ENCODE measurements at regions not wholly inside any gene's neighbourhood (a gene's known extent, or its start where the extent isn't known, plus 50 kb on each side); places are given as distances from the start of the nearest gene placed in this dataset.

DNA sequence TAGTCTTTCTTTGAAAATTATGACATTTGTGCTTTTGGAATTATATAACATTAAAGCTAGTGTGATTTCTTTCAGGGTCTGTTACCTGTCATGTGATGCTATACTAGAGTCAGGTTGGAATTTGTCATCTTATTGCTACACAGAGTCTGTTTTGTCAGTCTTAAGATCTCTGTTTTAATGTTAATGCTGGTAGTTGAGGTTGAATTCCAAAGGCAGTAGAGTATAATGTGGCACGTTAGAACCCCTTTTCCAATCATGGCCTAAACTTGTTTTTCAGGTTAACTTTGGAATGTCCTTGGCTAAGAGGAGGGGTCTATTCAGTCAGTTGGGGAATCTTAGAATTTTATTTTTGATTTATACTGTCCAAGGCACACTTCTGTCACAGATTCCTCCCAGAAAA lies 258.5 kb downstream of the PABPC4L start:
- Histone ChIP-seq H3K27me3 (ENCODE audit: control insufficient read depth in 4 of 4, insufficient read depth in 4 of 4, low read length in 3 of 4) (peaks cover 0 to 4% (median 0%) of the 10 kb centered on the region in 4 donors), H3K9ac (ENCODE audit: low read depth in 1 of 2, low read length in 2 of 2) (no peak overlapping the region), H3K4me1 (ENCODE audit: control insufficient read depth in 4 of 4, insufficient read depth in 4 of 4, low read length in 3 of 4) (no peaks in the 10 kb centered on the region), H3K27ac (ENCODE audit: low read depth in 1 of 2, low read length in 2 of 2) (no peak overlapping the region), H3K36me3 (ENCODE audit: control insufficient read depth in 4 of 4, insufficient read depth in 3 of 4, low read depth in 1 of 4, low read length in 3 of 4) (no peaks in the 10 kb centered on the region), H3K9me3 (ENCODE audit: control insufficient read depth in 4 of 4, low read length in 3 of 4) (no peaks in the 10 kb centered on the region), H3K4me3 (ENCODE audit: low read depth in 1 of 3, low read length in 3 of 3) (no peak overlapping the region)
- DNase-seq (ENCODE audit: low spot score), result no peak
- TF ChIP-seq, protein P1, sequence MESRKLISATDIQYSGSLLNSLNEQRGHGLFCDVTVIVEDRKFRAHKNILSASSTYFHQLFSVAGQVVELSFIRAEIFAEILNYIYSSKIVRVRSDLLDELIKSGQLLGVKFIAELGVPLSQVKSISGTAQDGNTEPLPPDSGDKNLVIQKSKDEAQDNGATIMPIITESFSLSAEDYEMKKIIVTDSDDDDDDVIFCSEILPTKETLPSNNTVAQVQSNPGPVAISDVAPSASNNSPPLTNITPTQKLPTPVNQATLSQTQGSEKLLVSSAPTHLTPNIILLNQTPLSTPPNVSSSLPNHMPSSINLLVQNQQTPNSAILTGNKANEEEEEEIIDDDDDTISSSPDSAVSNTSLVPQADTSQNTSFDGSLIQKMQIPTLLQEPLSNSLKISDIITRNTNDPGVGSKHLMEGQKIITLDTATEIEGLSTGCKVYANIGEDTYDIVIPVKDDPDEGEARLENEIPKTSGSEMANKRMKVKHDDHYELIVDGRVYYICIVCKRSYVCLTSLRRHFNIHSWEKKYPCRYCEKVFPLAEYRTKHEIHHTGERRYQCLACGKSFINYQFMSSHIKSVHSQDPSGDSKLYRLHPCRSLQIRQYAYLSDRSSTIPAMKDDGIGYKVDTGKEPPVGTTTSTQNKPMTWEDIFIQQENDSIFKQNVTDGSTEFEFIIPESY (IDR thresholded peaks at IDR 0.05), result no peak
- TF ChIP-seq HNF4A (conservative IDR thresholded peaks at IDR 0.05) (no peak), YY1 (IDR thresholded peaks at IDR 0.05) (no peak), NR2F2 (IDR thresholded peaks at IDR 0.05) (no peak), JUND (IDR thresholded peaks at IDR 0.05) (no peak), FOXA2 (IDR thresholded peaks at IDR 0.05) (no peak), TAF1 (conservative IDR thresholded peaks at IDR 0.05) (no peak), RXRA (IDR thresholded peaks at IDR 0.05) (no peak), FOXA1 (IDR thresholded peaks at IDR 0.05) (no peak), HNF4G (IDR thresholded peaks at IDR 0.05) (no peak), RAD21 (IDR thresholded peaks at IDR 0.05) (no peak), EGR1 (IDR thresholded peaks at IDR 0.05; ENCODE audit: low read depth in 2 of 2) (no peak), SP1 (IDR thresholded peaks at IDR 0.05) (no peak), GABPA (IDR thresholded peaks at IDR 0.05 in 1 of 2, conservative IDR thresholded peaks at IDR 0.05 in 1 of 2) (no peak)
- TF ChIP-seq, protein P2, sequence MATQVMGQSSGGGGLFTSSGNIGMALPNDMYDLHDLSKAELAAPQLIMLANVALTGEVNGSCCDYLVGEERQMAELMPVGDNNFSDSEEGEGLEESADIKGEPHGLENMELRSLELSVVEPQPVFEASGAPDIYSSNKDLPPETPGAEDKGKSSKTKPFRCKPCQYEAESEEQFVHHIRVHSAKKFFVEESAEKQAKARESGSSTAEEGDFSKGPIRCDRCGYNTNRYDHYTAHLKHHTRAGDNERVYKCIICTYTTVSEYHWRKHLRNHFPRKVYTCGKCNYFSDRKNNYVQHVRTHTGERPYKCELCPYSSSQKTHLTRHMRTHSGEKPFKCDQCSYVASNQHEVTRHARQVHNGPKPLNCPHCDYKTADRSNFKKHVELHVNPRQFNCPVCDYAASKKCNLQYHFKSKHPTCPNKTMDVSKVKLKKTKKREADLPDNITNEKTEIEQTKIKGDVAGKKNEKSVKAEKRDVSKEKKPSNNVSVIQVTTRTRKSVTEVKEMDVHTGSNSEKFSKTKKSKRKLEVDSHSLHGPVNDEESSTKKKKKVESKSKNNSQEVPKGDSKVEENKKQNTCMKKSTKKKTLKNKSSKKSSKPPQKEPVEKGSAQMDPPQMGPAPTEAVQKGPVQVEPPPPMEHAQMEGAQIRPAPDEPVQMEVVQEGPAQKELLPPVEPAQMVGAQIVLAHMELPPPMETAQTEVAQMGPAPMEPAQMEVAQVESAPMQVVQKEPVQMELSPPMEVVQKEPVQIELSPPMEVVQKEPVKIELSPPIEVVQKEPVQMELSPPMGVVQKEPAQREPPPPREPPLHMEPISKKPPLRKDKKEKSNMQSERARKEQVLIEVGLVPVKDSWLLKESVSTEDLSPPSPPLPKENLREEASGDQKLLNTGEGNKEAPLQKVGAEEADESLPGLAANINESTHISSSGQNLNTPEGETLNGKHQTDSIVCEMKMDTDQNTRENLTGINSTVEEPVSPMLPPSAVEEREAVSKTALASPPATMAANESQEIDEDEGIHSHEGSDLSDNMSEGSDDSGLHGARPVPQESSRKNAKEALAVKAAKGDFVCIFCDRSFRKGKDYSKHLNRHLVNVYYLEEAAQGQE (IDR thresholded peaks at IDR 0.05), result no peak
- TF ChIP-seq, protein P3, sequence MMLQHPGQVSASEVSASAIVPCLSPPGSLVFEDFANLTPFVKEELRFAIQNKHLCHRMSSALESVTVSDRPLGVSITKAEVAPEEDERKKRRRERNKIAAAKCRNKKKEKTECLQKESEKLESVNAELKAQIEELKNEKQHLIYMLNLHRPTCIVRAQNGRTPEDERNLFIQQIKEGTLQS (IDR thresholded peaks at IDR 0.05), result no peak
- TF ChIP-seq, protein P4, sequence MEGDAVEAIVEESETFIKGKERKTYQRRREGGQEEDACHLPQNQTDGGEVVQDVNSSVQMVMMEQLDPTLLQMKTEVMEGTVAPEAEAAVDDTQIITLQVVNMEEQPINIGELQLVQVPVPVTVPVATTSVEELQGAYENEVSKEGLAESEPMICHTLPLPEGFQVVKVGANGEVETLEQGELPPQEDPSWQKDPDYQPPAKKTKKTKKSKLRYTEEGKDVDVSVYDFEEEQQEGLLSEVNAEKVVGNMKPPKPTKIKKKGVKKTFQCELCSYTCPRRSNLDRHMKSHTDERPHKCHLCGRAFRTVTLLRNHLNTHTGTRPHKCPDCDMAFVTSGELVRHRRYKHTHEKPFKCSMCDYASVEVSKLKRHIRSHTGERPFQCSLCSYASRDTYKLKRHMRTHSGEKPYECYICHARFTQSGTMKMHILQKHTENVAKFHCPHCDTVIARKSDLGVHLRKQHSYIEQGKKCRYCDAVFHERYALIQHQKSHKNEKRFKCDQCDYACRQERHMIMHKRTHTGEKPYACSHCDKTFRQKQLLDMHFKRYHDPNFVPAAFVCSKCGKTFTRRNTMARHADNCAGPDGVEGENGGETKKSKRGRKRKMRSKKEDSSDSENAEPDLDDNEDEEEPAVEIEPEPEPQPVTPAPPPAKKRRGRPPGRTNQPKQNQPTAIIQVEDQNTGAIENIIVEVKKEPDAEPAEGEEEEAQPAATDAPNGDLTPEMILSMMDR (IDR thresholded peaks at IDR 0.05; ENCODE audit: low read depth, low read length, missing input control), result no peak
- TF ChIP-seq, protein P5, sequence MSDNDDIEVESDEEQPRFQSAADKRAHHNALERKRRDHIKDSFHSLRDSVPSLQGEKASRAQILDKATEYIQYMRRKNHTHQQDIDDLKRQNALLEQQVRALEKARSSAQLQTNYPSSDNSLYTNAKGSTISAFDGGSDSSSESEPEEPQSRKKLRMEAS (IDR thresholded peaks at IDR 0.05), result no peak
- WGBS, result 46% methylated on average over 1 of the region's 1 CpG
